ENCODE measurements at regions not wholly inside any gene's neighbourhood (a gene's known extent, or its start where the extent isn't known, plus 50 kb on each side); places are given as distances from the start of the nearest gene placed in this dataset.

DNA sequence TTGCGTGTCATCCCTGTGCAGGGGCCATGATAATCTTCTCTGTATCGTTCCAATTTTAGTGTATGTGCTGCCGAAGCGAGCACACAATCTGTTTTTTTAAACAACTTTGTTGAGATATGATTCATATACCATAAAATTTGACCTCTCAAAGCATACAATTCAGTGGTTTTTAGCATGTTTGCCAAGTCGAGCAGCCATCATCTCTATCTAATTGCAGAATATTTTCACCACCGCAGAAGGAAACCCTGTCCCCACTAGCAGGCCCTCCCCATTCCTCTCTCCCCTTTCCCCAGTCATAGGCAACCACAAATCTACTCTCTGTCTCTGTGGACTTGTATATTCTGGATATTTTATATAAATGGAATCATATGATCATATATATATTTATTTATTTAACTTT lies 78.7 kb upstream of the TINAGL1 start:
- intact Hi-C loops (cut with DNase I) = no loop called here
- no peaks in the 10 kb centered on the region for H3K36me3 ChIP-seq
- no peaks in the 10 kb centered on the region for H3K27me3 ChIP-seq
- H3K9me3 ChIP-seq = no peaks in the 10 kb centered on the region
- no peak for DNase-seq
- no peak overlapping the region for H3K27ac ChIP-seq
- 90 to 93% methylated on average over 6 of the region's 6 CpGs for WGBS, 2 donors
- no peak overlapping the region for H3K4me3 ChIP-seq (replicated peaks in 1 of 3)
- no peaks in the 10 kb centered on the region for H3K4me1 ChIP-seq
- TF ChIP-seq, protein P1, sequence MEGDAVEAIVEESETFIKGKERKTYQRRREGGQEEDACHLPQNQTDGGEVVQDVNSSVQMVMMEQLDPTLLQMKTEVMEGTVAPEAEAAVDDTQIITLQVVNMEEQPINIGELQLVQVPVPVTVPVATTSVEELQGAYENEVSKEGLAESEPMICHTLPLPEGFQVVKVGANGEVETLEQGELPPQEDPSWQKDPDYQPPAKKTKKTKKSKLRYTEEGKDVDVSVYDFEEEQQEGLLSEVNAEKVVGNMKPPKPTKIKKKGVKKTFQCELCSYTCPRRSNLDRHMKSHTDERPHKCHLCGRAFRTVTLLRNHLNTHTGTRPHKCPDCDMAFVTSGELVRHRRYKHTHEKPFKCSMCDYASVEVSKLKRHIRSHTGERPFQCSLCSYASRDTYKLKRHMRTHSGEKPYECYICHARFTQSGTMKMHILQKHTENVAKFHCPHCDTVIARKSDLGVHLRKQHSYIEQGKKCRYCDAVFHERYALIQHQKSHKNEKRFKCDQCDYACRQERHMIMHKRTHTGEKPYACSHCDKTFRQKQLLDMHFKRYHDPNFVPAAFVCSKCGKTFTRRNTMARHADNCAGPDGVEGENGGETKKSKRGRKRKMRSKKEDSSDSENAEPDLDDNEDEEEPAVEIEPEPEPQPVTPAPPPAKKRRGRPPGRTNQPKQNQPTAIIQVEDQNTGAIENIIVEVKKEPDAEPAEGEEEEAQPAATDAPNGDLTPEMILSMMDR (IDR thresholded peaks at IDR 0.05) = no peak
- no peak for TF ChIP-seq POLR2A (IDR thresholded peaks at IDR 0.05)

DNA sequence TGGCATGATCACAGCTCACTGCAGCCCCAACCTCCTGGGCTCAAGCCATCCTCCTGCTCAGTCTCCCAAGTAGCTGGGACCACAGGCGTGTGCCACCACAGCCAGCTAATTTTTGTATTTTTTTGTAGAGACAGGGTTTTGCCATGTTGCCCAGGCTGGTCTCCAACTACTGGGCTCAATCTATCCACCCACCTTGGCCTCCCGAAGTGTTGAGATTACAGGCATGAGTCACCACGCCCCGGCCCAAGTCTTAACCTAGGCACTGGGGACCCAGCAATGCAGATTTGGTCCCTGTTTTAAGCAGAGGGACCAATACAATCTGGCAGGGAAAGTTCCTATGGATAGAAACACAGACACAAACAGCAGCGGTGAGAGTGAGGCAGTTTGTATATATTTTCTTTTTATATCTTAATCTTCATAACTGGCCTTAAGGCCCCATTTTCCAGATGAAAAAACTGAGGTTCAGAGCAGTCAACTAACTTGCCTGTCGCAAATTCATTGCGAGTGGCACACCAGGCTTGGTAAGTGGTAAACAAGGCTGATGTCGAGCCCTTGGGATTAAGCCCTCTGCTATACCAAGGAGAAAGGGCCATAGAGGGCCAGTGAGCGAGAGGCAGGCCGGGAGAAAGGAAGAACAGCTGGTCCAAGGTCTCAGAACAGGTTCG lies 77.8 kb upstream of the TINAGL1 start:
- DNase-seq = no peak
- no peak overlapping the region for H3K4me3 ChIP-seq (replicated peaks in 1 of 3)
- H3K4me1 ChIP-seq = peaks cover 0 to 7% of the 10 kb centered on the region in 2 donors
- H3K27me3 ChIP-seq = no peaks in the 10 kb centered on the region
- no peaks in the 10 kb centered on the region for H3K9me3 ChIP-seq
- no peak overlapping the region for H3K27ac ChIP-seq
- WGBS, 2 donors = 87% methylated on average over 11 of the region's 11 CpGs
- H3K36me3 ChIP-seq = no peaks in the 10 kb centered on the region
- intact Hi-C loops (cut with DNase I) = no loop called here
- no peak for TF ChIP-seq POLR2A (IDR thresholded peaks at IDR 0.05)
- TF ChIP-seq, protein P1 (IDR thresholded peaks at IDR 0.05) = no peak

DNA sequence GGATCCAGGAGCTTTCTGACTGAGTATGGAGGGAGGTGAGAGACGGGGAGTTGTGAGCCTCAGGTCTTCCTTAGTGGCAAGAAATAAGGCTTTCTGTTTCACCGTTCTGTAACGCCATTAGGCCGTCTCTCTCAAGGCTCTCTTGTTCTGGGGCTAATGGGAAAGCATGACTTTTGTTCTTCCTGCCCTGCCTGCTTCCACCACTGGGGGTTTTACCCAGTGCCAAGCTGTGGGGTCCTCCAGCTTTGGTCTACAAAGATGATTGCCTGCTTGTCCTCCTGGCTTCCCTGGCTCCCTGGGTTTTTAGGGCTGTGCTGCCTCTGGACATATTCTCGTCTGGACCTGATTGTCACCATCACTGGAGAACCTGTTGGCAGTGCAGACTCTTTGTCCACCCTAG lies 74.8 kb upstream of the TINAGL1 start:
- no peaks in the 10 kb centered on the region for H3K36me3 ChIP-seq
- no peaks in the 10 kb centered on the region for H3K27me3 ChIP-seq
- no peak overlapping the region for H3K27ac ChIP-seq
- H3K4me3 ChIP-seq (replicated peaks in 1 of 3) = no peak overlapping the region
- H3K4me1 ChIP-seq = peaks cover 0 to 7% of the 10 kb centered on the region in 2 donors
- TF ChIP-seq, protein P1 (IDR thresholded peaks at IDR 0.05) = no peak
- no peak for TF ChIP-seq POLR2A (IDR thresholded peaks at IDR 0.05)
- intact Hi-C loops (cut with DNase I) = no loop called here
- DNase-seq = no peak
- 83 to 87% methylated on average over 5 of the region's 5 CpGs for whole genome bisulfite sequencing, 2 donors
- no peaks in the 10 kb centered on the region for H3K9me3 ChIP-seq

DNA sequence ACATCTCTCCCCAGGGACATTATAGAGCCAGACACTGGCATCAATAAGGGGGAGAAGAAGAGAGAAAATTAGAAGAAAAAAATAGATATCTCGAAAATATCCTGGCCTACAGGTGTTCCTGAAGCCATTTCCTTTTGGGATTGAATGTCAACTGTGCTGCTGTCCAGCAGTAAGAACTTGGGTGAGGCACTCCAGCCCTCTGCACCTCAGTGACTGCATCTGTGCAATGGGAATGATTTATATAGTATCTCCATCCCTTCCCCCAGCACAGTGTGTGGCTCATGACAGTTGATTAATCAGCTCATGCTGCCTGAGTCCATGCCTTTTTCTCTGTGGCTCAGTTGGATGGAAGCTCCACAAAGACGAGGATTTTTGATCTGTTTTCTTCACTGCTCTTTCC lies 74.1 kb upstream of the TINAGL1 start:
- Histone ChIP-seq H3K27me3 (no peaks in the 10 kb centered on the region), H3K4me3 (replicated peaks in 1 of 3) (no peak overlapping the region), H3K27ac (no peak overlapping the region), H3K36me3 (no peaks in the 10 kb centered on the region), H3K9me3 (no peaks in the 10 kb centered on the region), H3K4me1 (peaks cover 0 to 7% of the 10 kb centered on the region in 2 donors)
- intact Hi-C loops (cut with DNase I) = no loop called here
- TF ChIP-seq, protein P1 (IDR thresholded peaks at IDR 0.05) = no peak
- TF ChIP-seq POLR2A (IDR thresholded peaks at IDR 0.05) = no peak
- DNase-seq = no peak
- 90 to 94% methylated on average over 2 of the region's 2 CpGs for WGBS, 2 donors

DNA sequence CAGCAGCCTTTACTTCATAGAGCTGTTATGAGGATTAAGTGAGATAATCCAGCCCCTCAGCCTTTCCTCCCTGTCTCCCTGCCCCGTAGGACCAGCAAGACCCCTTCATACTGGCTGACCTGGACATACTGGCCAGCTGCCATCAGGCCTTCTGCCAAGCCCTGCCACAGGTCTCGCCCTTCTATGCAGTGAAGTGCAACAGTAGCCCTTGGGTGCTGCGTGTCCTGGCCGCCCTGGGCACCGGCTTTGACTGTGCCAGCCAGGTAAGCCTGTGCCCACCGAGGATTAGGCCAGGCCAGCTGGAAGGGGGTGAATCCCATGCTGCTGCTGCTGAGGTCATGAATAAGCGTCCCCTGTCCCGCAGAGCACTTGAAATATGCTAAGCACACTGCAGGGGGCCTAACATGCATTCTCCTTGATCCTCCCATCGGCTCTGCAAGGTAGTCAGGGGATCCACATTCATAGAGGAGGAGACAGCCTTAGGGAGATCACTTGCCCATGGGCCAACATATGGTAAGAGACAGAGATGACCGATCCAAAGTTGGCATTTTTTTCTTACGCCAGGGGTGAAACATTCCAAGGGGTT lies 73.3 kb upstream of the TINAGL1 start:
- peak; percentile 63 to 69 for DNase-seq
- Histone ChIP-seq H3K27ac (no peak overlapping the region), H3K4me1 (peaks cover 0 to 7% of the 10 kb centered on the region in 2 donors), H3K36me3 (no peaks in the 10 kb centered on the region), H3K27me3 (no peaks in the 10 kb centered on the region), H3K9me3 (no peaks in the 10 kb centered on the region), H3K4me3 (replicated peaks in 1 of 3) (no peak overlapping the region)
- 39 to 47% methylated on average over 6 of the region's 11 CpGs for WGBS, 2 donors
- TF ChIP-seq POLR2A (IDR thresholded peaks at IDR 0.05) = no peak
- TF ChIP-seq, protein P1 (IDR thresholded peaks at IDR 0.05) = no peak
- intact Hi-C loops (cut with DNase I) = no loop called here

Measured in thyroid gland (tissue), 4 donors.